GM12872 (cell line): ENCODE measurements at regions not wholly inside any gene's neighbourhood (a gene's known extent, or its start where the extent isn't known, plus 50 kb on each side); places are given as distances from the start of the nearest gene placed in this dataset.

Experiments used
- TF ChIP-seq, protein P1 (sequence below): IDR thresholded peaks from 3 replicates; pipeline ENCODE4 v1.5.1; 2011; ENCODE audit warnings: low read depth, mild to moderate bottlenecking, low read length, moderate library complexity; ENCODE audit not compliant: insufficient read depth

DNA sequence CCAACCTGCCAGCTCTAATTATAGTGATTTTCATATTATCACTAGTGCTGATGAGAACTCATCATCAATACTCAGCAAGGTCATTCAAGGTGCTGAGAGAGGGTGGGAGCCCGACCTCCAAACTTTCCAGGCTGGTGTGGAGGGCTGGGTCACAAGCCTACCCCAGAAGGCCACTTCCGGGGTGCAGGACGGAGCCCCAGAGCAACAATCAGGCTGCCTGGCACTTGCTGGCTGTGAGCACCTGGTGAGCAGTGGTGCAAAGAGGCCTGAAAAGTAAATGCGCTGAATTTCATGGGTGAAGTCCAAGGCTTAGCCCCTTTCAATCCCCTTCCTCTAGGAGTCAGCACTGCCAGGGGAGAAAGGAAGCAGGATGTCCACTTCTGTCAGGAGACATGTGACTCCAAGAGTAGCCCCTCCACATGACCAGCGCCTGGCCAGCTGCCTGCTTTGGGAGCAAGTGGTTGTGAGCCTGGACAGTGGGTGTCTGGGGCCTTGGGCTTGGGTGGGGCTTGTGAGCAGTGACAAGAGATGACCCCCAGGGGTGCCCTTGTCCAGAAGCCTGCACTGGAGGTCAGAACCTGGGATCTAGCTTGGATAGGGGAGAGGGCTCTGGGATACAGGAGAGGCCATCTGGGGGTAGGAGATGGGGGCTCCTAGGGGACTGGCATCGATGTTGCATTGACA is 165.0 kb upstream of the TLE3 start:
- TF ChIP-seq, protein P1, sequence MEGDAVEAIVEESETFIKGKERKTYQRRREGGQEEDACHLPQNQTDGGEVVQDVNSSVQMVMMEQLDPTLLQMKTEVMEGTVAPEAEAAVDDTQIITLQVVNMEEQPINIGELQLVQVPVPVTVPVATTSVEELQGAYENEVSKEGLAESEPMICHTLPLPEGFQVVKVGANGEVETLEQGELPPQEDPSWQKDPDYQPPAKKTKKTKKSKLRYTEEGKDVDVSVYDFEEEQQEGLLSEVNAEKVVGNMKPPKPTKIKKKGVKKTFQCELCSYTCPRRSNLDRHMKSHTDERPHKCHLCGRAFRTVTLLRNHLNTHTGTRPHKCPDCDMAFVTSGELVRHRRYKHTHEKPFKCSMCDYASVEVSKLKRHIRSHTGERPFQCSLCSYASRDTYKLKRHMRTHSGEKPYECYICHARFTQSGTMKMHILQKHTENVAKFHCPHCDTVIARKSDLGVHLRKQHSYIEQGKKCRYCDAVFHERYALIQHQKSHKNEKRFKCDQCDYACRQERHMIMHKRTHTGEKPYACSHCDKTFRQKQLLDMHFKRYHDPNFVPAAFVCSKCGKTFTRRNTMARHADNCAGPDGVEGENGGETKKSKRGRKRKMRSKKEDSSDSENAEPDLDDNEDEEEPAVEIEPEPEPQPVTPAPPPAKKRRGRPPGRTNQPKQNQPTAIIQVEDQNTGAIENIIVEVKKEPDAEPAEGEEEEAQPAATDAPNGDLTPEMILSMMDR = 0 out of 3 replicates have a peak, but pooled peaks have one; percentile 4

DNA sequence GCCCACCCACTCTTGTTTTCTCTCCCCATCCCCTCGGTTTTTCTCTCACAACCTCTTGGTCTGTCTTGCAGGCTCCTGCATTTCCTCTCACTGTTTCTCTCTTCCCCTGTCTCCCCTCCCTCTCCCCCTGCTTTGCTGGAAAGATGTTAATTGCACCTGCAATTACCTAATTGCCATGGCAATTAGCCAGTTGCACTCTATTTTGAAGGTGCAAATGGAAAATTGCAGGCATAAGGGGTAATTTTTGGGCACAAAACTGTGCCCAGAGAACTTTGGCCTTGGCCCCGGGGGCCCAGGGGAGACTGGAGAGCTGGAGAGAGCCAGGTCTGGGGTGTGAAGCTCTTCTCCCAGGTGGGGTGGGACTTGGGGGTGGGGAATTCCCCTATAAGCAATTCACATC is 164.5 kb upstream of the TLE3 start:
- TF ChIP-seq, protein P1 = no peak

DNA sequence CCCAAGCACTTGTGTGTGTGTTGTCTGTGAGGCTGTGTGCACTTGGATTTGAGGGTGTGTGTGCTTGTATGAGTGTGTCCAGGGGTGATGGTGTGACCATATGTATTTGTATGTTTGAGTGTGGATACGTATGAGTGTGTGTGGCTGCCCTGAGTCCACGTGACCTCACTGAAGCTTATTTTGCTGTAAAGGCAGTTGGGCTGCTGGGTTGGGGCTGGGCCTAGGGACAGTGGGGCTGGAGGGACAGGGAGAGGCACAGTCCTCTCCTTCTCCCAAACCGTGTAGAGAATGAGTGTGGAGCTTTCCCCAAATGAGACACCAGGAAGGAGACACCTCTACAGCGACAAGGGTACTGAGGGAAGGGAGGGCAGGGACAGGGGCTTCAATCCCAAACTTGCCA is 163.4 kb upstream of the TLE3 start:
- TF ChIP-seq, protein P1 = no peak

DNA sequence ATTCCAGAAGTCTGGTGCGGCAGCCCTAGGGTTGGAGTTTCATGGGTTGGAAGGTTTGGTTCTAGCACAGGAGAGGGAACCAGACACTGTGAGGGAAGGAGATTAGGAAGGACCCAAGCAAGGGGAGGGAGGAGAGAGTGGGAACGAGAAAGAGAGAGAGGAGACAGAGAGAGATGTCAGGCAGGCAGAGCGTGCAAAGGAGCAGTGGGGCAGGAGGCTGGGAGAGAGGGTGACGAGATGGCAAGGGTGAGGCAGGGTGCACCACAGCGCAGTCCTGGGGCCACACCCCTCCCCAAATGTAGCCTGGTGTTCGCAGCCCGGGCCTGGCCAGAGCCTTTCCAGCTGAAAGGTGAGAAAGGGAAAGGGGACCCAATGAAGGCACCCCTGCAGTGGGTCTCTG is 162.9 kb upstream of the TLE3 start:
- TF ChIP-seq, protein P1 = no peak

DNA sequence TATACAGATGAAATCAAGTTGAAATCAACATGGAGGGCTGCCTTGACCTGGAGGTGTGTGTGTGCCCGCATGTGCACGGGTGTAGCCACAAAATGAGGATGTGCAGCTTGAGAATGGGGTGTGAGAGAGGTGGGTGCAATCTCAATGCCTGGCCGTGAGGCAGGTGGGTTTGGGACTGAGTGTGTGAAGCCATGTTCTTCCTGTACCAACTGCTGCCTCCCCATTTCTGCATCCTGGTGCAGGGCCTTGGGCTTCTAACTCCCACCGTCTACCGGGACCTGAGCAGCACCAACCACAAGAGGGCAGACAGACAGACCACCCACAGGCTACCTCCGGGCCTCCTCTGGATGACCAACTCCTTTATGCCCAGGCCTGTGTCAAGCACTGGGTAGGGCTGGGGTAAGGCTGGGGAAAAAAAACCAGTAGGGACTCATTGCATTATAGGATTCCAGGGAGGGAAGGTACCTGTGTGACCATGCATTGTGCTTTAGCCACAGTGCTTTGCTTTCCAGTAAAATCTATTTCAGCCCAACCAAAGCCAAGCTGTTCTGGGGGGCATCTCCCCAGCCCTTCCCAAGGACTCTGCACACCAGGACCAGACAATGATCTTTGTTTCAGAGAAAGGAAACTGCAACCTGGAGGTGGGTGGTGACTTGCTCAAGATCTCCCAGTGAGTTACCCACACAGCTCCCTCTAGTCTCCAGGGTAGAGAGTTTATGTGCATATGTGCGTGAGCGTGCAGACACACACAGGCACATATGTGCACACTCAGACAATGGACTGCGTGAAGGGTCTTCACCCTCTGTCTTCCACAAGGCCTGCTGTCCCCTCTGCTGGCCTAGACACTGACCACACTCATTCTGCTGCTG is 162.2 kb upstream of the TLE3 start:
- TF ChIP-seq, protein P1 = peak; percentile 55; the same call in 2 of the 3 replicates

DNA sequence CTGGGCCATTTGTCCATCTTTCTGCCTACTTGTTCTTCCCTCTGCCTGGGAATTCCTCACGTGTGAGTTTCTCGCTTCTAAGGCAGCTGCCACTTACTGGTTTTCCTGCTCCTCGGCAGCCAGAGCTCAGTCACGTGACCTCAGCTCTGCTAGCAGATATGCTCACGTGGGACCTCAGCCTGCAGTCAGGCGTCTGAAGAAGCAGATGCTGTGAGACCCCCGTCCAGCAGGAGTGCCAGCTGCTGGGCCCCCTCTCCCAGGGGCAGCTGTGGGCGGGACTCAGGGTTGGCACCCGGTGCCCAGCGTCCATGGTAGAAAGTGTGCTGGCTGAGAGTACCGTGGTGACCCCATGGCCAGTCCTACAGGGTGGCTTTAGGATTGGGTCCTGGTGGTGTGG is 161.3 kb upstream of the TLE3 start:
- TF ChIP-seq, protein P1 = no peak

DNA sequence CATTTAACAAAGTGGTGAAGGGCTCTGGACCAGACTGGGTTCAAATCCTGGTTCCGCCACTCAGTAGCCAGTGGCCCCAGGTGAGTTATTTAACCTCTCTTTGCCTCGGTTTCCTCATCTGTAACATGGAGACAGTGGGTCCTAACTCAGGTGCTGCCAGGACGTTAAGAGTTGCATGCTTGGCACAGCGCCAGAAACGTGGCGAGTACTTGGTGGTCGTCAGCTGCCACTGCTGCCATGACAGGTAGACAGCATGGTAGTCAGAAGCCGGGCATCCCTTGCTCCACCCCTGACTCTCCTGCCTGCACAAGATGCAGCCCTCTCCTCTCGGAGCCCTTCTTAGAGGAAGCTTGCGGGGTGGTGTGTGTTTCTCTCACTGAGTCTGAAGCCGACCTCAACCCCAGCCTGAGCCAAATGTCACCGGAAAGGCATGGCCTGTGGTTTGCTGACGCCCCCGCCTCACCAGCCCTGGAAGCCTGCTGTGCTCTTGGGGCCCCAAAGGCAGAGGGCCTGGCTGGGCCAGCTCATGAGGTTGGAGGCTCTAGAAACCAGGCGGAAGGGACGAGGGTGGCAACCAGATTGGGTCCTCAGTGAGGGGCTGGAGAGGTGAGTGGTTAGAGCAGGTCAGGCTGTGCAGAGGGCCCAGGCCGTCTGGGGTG is 160.8 kb upstream of the TLE3 start:
- TF ChIP-seq, protein P1 = no peak
